GM19025 (cell line): ENCODE measurements at regions not wholly inside any gene's neighbourhood (a gene's known extent, or its start where the extent isn't known, plus 50 kb on each side); places are given as distances from the start of the nearest gene placed in this dataset.

ENCODE experiments used
- ATAC-seq: cut with Tn5 transposase; IDR thresholded peaks from one replicate; pipeline ENCODE4 v1.9.1; 2021; ENCODE audit warnings: mild to moderate bottlenecking, low read depth, moderate library complexity; ENCODE audit not compliant: unreplicated experiment

- ATAC-seq: no peak
Observed at GRCh38 chr5:168031614-168032013, 259.8 kb upstream of the WWC1 start.

DNA sequence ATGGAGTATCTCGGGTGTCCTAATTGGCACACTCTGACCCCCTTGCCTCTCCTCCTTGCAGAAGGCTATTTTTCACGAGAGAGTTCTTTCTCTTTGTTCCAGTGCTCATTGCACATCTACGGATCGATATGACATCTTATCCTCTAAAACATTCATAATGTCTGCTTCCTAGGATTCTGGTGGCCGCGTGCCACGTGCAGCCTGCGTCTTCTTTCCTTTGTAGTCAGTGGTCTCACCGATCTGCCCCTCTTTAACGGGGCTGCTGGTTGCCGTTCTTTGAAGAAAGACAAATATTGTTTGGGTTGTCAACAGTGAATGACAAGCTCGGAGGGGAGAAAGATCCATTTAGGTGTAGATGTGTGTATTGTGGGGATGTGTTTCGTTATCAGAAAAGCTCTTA is 252.4 kb upstream of the WWC1 start:
- no peak for ATAC-seq

GRCh38 chr5:168039566-168040248 is 251.7 kb upstream of the WWC1 start:
- ATAC-seq: no peak

- ATAC-seq: no peak
Observed at GRCh38 chr5:168041583-168041982, 249.9 kb upstream of the WWC1 start.

- no peak for ATAC-seq
Observed at GRCh38 chr5:168042284-168043068, 249.0 kb upstream of the WWC1 start.

DNA sequence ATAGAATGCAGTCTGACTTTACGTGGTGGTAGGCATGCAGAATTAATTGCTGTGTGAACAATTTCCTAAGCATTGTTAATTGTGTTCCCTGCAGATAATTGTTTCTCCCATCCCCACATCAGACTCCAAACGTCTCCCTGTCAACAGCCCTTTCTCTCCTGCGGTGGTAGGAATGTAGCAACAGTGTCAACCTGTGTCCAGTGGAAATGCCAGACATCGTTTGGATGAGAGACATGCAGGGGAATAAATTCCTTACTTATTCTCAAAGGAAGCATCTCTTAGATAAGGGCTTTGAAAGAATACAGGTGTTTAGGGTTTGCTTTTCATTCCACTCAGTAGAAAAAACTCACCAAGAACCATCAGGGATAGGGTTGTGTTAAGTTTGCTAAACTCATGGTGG is 245.3 kb upstream of the WWC1 start:
- ATAC-seq: no peak

GRCh38 chr5:168047043-168047668 is 244.3 kb upstream of the WWC1 start:
- peak; percentile 66 for ATAC-seq

DNA sequence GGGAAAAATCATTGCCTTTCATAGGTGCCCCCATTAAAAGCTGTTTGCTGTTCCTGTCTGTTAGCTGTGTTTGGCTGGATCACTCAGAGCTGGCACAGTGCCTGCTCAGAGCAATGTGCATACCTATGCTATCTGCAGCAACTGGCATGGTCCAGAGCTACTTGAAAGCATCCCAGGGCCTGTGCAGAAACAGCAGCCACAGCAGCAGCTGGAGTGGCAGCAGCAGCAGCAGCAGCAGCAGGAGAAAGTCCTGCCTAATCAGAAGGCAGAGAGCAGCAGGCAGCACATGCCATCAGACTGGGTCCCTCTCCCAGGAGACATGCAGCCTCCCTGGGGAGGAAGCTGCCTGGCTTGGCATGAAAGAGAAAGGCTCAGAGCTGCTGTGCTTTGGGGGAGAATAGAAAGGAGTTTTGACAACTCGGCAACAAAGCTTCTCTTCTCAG is 243.8 kb upstream of the WWC1 start:
- peak; percentile 7 for ATAC-seq

- no peak for ATAC-seq
Observed at GRCh38 chr5:168048486-168048885, 243.0 kb upstream of the WWC1 start.

DNA sequence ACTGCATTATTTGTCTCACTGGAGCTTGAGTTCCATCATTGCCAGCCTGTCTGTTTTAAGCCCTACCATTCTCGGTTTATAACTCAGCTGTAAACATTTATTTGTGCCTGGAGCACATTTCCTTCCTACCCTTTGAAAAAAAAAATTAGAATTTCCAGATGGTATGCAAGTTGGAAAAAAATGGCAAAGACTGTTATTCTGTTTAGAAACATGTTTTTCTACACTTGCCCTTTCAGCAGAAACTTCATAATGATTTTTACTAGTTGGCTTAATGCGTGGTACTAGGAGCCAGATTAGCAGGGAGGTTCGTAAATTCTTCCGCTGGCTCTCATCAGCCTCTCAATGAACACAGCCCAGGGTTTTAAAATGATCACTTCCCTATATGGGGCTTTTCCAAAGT is 238.8 kb upstream of the WWC1 start:
- ATAC-seq: no peak

GRCh38 chr5:168054091-168054490 is 237.4 kb upstream of the WWC1 start:
- no peak for ATAC-seq

DNA sequence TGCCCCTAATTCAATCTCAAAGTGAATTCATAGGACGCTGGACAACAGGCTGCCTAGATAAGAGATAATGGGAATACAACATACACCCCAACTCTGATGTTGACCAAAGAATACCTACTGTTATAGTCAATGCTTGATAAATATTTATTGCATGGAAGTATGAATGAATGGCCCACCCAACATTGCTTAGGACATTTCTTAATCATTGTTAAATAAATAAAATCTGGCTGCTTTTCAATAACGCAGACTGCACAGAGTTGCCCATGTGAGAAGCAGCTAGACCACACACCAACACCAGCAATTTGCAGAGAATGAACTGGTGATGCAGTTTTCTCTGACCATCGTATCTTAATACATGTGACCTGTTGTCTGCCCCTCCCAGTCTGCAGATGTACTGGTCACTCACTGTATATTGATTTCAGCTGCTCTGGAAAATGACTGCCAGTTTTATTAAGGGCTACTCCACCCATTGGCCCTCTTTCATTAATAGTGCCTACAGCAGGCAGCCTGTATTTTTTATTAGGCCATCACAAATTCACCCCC is 236.2 kb upstream of the WWC1 start:
- ATAC-seq: no peak

GRCh38 chr5:168055961-168056360 is 235.5 kb upstream of the WWC1 start:
- ATAC-seq: no peak

DNA sequence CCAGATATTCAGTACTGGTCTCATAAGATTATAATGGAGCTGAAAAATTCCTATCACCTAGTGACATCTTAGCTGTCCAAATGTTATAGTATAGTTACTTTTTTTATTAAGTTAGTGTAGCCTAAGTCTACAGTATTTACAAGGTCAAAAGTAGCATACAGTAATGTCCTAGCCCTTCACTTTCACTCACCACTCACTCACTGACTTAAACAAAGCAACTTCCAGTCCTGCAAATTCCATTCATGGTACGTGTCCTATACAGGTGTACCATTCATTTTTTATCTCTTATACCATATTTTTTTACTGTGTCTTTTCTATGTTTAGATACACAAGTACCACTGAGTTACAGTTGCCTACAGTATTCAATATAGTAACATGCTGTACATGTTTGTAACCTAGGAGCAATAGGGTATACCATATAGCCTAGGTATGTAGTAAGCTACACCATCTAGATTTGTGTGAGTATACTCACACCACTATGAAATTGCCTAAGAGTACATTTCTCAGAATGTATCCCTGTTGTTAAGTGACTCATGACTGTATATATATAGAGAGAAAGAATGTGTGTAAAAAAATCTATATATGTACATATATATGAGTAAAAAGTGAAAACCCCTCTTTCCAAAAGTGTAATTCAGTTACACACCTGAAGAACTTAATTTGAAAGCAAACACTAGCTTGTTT is 234.8 kb upstream of the WWC1 start:
- no peak for ATAC-seq

- ATAC-seq: no peak
Observed at GRCh38 chr5:168057905-168058304, 233.5 kb upstream of the WWC1 start.

GRCh38 chr5:168059131-168059530 is 232.3 kb upstream of the WWC1 start:
- no peak for ATAC-seq

DNA sequence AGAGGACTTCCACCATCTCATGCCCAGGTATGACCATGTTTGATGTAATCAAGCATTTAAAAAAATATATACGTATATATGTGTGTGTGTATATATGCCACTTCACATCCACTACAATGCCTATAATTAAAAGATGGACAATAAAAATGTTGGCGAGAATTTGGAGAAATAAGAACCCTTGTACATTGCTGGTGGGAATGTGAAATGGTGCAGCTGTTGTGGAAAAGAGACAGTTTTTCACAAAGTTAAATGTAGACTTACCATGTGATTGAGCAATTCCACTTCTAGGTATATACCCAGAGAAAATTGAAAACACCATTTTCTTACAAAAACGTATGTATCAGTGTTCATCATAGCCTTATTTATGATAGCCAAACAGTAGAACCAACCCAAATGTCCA is 229.2 kb upstream of the WWC1 start:
- no peak for ATAC-seq

GRCh38 chr5:168064457-168064856 is 227.0 kb upstream of the WWC1 start:
- no peak for ATAC-seq

DNA sequence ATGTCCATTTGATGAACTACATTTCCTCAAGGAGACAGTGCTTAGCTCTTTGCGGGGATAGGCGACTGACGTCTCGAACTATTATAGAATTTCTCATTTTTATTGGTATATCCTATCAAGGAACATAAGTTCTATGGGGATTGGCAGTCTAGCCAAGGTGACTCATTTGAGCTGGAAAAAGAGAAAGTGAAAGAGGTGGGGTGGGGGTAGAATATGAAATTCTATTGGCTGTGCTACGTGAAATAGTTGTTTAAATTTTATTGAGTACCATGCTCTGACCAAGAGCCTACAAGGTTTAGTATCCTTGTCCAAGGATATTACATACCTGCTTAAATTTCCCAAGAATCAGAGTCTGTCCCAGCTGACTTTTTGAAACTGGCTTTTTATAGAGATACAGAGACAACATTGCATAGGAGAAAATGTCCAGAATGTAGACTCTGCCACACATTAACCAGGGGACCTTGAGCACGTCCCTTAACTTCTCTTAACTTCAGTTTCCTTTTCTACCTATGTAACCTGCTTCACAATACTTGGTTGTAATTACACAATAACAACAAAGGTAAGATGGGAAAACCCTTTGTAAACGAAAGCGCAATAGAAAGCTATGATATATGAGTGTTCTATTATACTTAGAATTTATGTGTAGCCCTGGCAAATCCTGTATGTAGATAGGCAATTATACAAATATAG is 226.4 kb upstream of the WWC1 start:
- no peak for ATAC-seq

- ATAC-seq: no peak
Observed at GRCh38 chr5:168066536-168067208, 224.8 kb upstream of the WWC1 start.
